ENCODE measurements at regions not wholly inside any gene's neighbourhood (a gene's known extent, or its start where the extent isn't known, plus 50 kb on each side); places are given as distances from the start of the nearest gene placed in this dataset.

GRCh38 chr4:186854256-186854655, 130.6 kb upstream of the FAT1 start:
- TF ChIP-seq EZH2 (IDR thresholded peaks at IDR 0.05; ENCODE audit: borderline replicate concordance, low read depth, low read length, poor library complexity, severe bottlenecking) (no peak), CTCF (conservative IDR thresholded peaks at IDR 0.05; ENCODE audit: low read depth, low read length) (no peak)

All from A673 (cell line).